ENCODE measurements at regions not wholly inside any gene's neighbourhood (a gene's known extent, or its start where the extent isn't known, plus 50 kb on each side); places are given as distances from the start of the nearest gene placed in this dataset.

- intact Hi-C loops (cut with micrococcal nuclease) = no loop called here
- no peak for DNase-seq (ENCODE audit: unreplicated experiment)
- POLR2A ChIA-PET = no interaction called here
- H3K4me1 Mint-ChIP-seq (ENCODE audit: insufficient read depth, unreplicated experiment) = no peaks in the 10 kb centered on the region
- no peaks in the 10 kb centered on the region for H3K36me3 Mint-ChIP-seq (ENCODE audit: insufficient read depth, unreplicated experiment)
- no peak for TF ChIP-seq CTCF (IDR thresholded peaks at IDR 0.05; ENCODE audit: unreplicated experiment)
- H3K4me3 Mint-ChIP-seq (ENCODE audit: unreplicated experiment) = no peak overlapping the region
- CTCF ChIA-PET = interaction anchor here (0.7 kb wide), 1 partner anchor 39 kb away, joined by 4 read pairs; no protein-coding TSS in a partner anchor
- H3K9me3 Mint-ChIP-seq (ENCODE audit: unreplicated experiment) = no peaks in the 10 kb centered on the region
- no TSS peak for BruUV-seq (replicated peaks)
- H3K27ac Mint-ChIP-seq (ENCODE audit: low read depth, unreplicated experiment) = no peak overlapping the region
- peaks cover 54% of the 10 kb centered on the region for H3K27me3 Mint-ChIP-seq (ENCODE audit: insufficient read depth, unreplicated experiment)
Measured at GRCh38 chr5:86403190-86403589, 214.6 kb upstream of the COX7C start.

GRCh38 chr5:86404256-86404655 lies 213.5 kb upstream of the COX7C start:
- Mint-ChIP-seq H3K9me3 (ENCODE audit: unreplicated experiment) (no peaks in the 10 kb centered on the region), H3K36me3 (ENCODE audit: insufficient read depth, unreplicated experiment) (no peaks in the 10 kb centered on the region), H3K4me1 (ENCODE audit: insufficient read depth, unreplicated experiment) (no peaks in the 10 kb centered on the region), H3K4me3 (ENCODE audit: unreplicated experiment) (no peak overlapping the region), H3K27ac (ENCODE audit: low read depth, unreplicated experiment) (no peak overlapping the region), H3K27me3 (ENCODE audit: insufficient read depth, unreplicated experiment) (peaks cover 61% of the 10 kb centered on the region)
- POLR2A ChIA-PET = no interaction called here
- CTCF ChIA-PET = no interaction called here
- no peak for TF ChIP-seq CTCF (IDR thresholded peaks at IDR 0.05; ENCODE audit: unreplicated experiment)
- intact Hi-C loops (cut with micrococcal nuclease) = no loop called here
- no peak for DNase-seq (ENCODE audit: unreplicated experiment)
- no TSS peak for BruUV-seq (replicated peaks)

- no TSS peak for BruUV-seq (replicated peaks)
- no peak for TF ChIP-seq CTCF (IDR thresholded peaks at IDR 0.05; ENCODE audit: unreplicated experiment)
- Mint-ChIP-seq H3K27ac (ENCODE audit: low read depth, unreplicated experiment) (no peak overlapping the region), H3K4me3 (ENCODE audit: unreplicated experiment) (no peak overlapping the region), H3K27me3 (ENCODE audit: insufficient read depth, unreplicated experiment) (peaks cover 35% of the 10 kb centered on the region), H3K36me3 (ENCODE audit: insufficient read depth, unreplicated experiment) (no peaks in the 10 kb centered on the region), H3K4me1 (ENCODE audit: insufficient read depth, unreplicated experiment) (no peaks in the 10 kb centered on the region), H3K9me3 (ENCODE audit: unreplicated experiment) (no peaks in the 10 kb centered on the region)
- no peak for DNase-seq (ENCODE audit: unreplicated experiment)
- ChIA-PET POLR2A (no interaction called here), CTCF (no interaction called here)
- intact Hi-C loops (cut with micrococcal nuclease) = no loop called here
Measured at GRCh38 chr5:86407711-86408110, 210.0 kb upstream of the COX7C start.

- BruUV-seq (replicated peaks) = no TSS peak
- POLR2A ChIA-PET = no interaction called here
- Mint-ChIP-seq H3K9me3 (ENCODE audit: unreplicated experiment) (no peaks in the 10 kb centered on the region), H3K36me3 (ENCODE audit: insufficient read depth, unreplicated experiment) (no peaks in the 10 kb centered on the region), H3K27ac (ENCODE audit: low read depth, unreplicated experiment) (no peak overlapping the region), H3K27me3 (ENCODE audit: insufficient read depth, unreplicated experiment) (peaks cover 32% of the 10 kb centered on the region), H3K4me1 (ENCODE audit: insufficient read depth, unreplicated experiment) (no peaks in the 10 kb centered on the region), H3K4me3 (ENCODE audit: unreplicated experiment) (no peak overlapping the region)
- TF ChIP-seq CTCF (IDR thresholded peaks at IDR 0.05; ENCODE audit: unreplicated experiment) = no peak
- no peak for DNase-seq (ENCODE audit: unreplicated experiment)
- intact Hi-C loops (cut with micrococcal nuclease) = no loop called here
- CTCF ChIA-PET = no interaction called here
Measured at GRCh38 chr5:86411596-86411995, 206.1 kb upstream of the COX7C start.

Data from MCF 10A (cell line).